Parathyroid adenoma (tissue), 2 donors: ENCODE measurements at regions not wholly inside any gene's neighbourhood (a gene's known extent, or its start where the extent isn't known, plus 50 kb on each side); places are given as distances from the start of the nearest gene placed in this dataset.

Experiments used
- H2AFZ ChIP-seq: fragments of 300-600 bp; sonication (generic); one replicate; pipeline ENCODE4 v1.7.0; 2017; ENCODE audit warnings: antibody characterized with exemption, mild to moderate bottlenecking
- H3K27ac ChIP-seq: fragments of 300-600 bp; sonication (generic); one replicate; pipeline ENCODE4 v1.7.0; 2017
- H3K27me3 ChIP-seq: fragments of 300-600 bp; sonication (generic); one replicate; pipeline ENCODE4 v1.7.0; 2017; ENCODE audit warnings: low read length; ENCODE audit not compliant: control insufficient read depth, insufficient read depth
- H3K36me3 ChIP-seq: fragments of 300-600 bp; sonication (generic); one replicate; pipeline ENCODE4 v1.7.0; 2017; ENCODE audit warnings: low read length; ENCODE audit not compliant: control insufficient read depth, insufficient read depth
- H3K4me1 ChIP-seq: fragments of 300-600 bp; sonication (generic); one replicate; pipeline ENCODE4 v1.7.0; 2017; ENCODE audit warnings: control low read depth
- H3K4me2 ChIP-seq: fragments of 300-600 bp; sonication (generic); one replicate; pipeline ENCODE4 v1.7.0; 2017; ENCODE audit warnings: low read length
- H3K4me3 ChIP-seq: fragments of 300-600 bp; sonication (generic); one replicate; pipeline ENCODE4 v1.7.0; 2017; ENCODE audit warnings: low read depth, low read length
- H3K79me2 ChIP-seq: fragments of 300-600 bp; sonication (generic); one replicate; pipeline ENCODE4 v1.7.0; 2017; ENCODE audit warnings: control low read depth
- H3K9ac ChIP-seq: fragments of 300-600 bp; sonication (generic); one replicate; pipeline ENCODE4 v1.7.0; 2017; ENCODE audit warnings: mild to moderate bottlenecking
- H3K9me3 ChIP-seq: fragments of 300-600 bp; sonication (generic); one replicate; pipeline ENCODE4 v1.7.0; 2017; ENCODE audit warnings: low read length; ENCODE audit not compliant: control insufficient read depth
- TF ChIP-seq, protein P1 (sequence below): fragments of 300-600 bp; sonication (generic); IDR thresholded peaks from one replicate; pipeline ENCODE4 v1.7.0; 2017; ENCODE audit warnings: antibody characterized with exemption, mild to moderate bottlenecking
- donor health status: primary hyperparathyroidism.

DNA sequence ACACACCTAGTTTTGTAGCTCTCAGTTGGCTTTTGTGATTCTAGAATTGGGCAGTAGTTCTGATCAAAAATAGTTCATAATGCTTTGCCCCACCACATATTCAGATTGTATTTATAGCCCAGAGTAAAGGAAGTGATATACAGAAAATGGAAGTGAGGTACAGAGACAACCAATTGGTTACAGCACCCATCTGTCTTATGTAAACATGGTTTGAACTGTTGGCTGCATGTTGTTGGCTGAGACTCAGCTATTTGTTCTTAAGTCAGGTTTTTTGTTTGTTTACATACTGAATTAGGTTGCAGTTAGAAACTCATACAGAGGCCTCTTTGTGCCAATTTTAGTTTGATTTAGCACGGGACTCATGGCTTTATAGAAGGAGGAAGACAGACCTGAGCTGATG lies 158.9 kb upstream of the GPR26 start:
- Histone ChIP-seq H3K4me1 (no peaks in the 10 kb centered on the region), H3K9ac (no peak overlapping the region), H3K36me3 (no peaks in the 10 kb centered on the region), H2AFZ (no peak overlapping the region), H3K27ac (no peak overlapping the region), H3K9me3 (no peaks in the 10 kb centered on the region), H3K4me2 (no peak overlapping the region), H3K79me2 (no peaks in the 10 kb centered on the region), H3K4me3 (no peak overlapping the region), H3K27me3 (no peaks in the 10 kb centered on the region)
- TF ChIP-seq, protein P1, sequence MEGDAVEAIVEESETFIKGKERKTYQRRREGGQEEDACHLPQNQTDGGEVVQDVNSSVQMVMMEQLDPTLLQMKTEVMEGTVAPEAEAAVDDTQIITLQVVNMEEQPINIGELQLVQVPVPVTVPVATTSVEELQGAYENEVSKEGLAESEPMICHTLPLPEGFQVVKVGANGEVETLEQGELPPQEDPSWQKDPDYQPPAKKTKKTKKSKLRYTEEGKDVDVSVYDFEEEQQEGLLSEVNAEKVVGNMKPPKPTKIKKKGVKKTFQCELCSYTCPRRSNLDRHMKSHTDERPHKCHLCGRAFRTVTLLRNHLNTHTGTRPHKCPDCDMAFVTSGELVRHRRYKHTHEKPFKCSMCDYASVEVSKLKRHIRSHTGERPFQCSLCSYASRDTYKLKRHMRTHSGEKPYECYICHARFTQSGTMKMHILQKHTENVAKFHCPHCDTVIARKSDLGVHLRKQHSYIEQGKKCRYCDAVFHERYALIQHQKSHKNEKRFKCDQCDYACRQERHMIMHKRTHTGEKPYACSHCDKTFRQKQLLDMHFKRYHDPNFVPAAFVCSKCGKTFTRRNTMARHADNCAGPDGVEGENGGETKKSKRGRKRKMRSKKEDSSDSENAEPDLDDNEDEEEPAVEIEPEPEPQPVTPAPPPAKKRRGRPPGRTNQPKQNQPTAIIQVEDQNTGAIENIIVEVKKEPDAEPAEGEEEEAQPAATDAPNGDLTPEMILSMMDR, result no peak

DNA sequence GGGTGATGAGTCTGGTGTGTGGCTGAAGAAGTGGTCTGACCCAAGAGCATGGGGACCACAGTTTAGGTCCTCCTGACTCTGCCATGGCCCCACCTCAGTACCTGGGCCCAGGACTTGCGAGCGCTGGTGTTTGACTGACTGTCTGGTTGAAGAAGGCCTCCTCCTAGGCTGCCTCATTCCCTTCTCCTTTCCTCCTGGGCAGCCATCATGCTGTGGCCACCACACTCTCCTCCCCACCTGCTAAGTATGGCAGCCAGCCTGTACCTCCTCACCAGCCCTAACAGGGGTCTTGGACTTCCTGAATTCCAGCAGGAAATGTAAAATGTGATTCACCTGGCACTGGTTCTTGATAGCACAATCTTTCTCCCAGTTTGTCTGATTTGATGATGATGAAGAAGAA lies 156.8 kb upstream of the GPR26 start:
- Histone ChIP-seq H3K4me3 (no peak overlapping the region), H3K27ac (no peak overlapping the region), H3K36me3 (no peaks in the 10 kb centered on the region), H3K4me1 (no peaks in the 10 kb centered on the region), H3K4me2 (no peak overlapping the region), H3K9me3 (no peaks in the 10 kb centered on the region), H3K79me2 (no peaks in the 10 kb centered on the region), H3K9ac (no peak overlapping the region), H2AFZ (no peak overlapping the region), H3K27me3 (no peaks in the 10 kb centered on the region)
- TF ChIP-seq, protein P1, result no peak

DNA sequence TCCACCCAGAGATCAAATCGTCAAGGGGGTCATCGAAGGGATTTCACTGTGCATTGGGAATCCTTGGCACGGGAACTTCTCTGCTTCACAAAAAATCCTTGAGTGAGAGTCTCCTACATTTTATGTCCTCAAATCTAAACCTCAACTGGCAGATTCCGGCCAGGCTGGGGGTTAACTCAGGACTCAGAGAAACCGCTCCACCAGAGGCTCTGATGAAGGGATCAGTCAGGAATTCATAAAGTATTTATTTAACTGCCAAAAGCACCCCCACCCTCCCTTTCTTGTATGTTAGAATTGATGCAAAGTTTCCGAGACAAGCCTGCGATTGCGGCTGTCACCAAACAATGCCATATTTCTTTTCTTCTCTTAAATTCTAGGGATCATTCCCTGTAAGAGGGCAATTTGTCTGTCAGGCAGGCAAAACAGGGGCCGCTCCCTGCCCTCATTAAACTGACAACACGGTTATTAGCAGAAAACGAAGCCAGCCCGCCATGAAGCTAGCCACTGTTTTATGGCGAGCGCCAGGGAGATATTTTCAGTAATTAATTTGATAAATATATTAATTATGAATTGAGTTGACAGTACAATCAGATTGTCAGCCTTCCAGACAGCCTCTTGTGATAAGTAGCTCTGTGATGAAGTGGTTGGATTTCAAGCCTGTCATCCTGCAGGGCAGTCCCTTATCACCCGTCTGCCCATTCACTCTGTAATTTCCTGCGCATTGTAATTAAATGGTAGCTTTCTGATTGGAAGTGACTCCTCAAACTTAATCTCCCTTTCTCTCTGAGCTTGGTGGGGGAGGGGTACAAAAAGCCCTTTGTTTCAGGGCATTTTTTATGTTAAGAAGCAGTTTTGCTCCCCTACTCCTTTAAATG lies 153.0 kb upstream of the GPR26 start:
- TF ChIP-seq, protein P1, result no peak
- no peak overlapping the region for H3K4me2 ChIP-seq

DNA sequence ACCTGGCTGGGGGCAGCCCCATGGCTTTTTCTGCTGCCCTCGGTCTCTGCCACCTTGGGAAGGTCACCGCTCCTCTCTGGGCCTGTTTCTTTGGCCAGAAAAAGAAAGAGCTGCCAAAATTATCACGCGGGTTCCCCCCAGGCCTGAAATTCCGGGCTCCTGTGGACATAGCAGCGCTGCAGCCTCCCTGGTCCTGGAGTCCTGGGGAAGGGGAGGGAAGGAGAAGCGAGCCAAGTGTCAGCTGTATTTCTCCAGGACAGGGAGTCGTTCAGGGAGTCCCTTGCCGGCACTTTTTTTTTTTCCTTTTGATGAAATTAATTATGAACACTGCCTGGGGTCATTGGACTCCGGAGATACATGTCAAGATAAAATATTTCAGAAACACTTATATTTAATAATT lies 152.3 kb upstream of the GPR26 start:
- H3K4me1 ChIP-seq, result no peaks in the 10 kb centered on the region
- H2AFZ ChIP-seq, result no peak overlapping the region
- H3K9ac ChIP-seq, result no peak overlapping the region
- H3K4me3 ChIP-seq, result no peak overlapping the region
- H3K27ac ChIP-seq, result no peak overlapping the region
- no peaks in the 10 kb centered on the region for H3K9me3 ChIP-seq
- TF ChIP-seq, protein P1, result no peak
- H3K4me2 ChIP-seq, result no peak overlapping the region
- no peaks in the 10 kb centered on the region for H3K36me3 ChIP-seq
- no peaks in the 10 kb centered on the region for H3K79me2 ChIP-seq
- no peaks in the 10 kb centered on the region for H3K27me3 ChIP-seq

More for the DNA sequence above, 153.0 kb upstream of the GPR26 start:
- H3K27me3 ChIP-seq, result no peaks in the 10 kb centered on the region
- no peak overlapping the region for H2AFZ ChIP-seq
- no peaks in the 10 kb centered on the region for H3K36me3 ChIP-seq
- no peaks in the 10 kb centered on the region for H3K4me1 ChIP-seq
- H3K27ac ChIP-seq, result no peak overlapping the region
- no peak overlapping the region for H3K9ac ChIP-seq
- no peaks in the 10 kb centered on the region for H3K9me3 ChIP-seq
- no peaks in the 10 kb centered on the region for H3K79me2 ChIP-seq
- no peak overlapping the region for H3K4me3 ChIP-seq

DNA sequence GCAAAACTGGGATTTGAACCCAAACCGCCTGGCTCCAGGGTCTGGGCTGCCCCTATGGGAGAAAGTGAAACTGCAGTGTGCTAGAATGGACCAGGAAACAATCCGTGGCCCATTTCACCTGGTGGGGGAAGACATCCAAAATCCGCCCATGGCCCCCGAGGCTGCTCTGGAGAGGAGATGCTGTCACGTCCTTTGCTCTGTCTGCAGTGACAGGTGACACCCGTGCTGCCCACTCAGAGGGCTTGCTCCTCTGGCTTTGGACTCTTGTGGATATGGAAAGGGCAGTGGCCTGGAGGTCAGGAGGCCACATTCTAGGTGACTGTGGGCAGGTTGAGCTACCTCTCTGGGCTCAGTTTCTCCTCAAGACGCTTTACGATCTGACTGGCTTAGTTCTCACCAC lies 151.2 kb upstream of the GPR26 start:
- TF ChIP-seq, protein P1, result no peak
- no peaks in the 10 kb centered on the region for H3K9me3 ChIP-seq

More for the DNA sequence above, 151.2 kb upstream of the GPR26 start:
- Histone ChIP-seq H2AFZ (no peak overlapping the region), H3K4me1 (no peaks in the 10 kb centered on the region), H3K36me3 (no peaks in the 10 kb centered on the region), H3K27ac (no peak overlapping the region), H3K4me3 (no peak overlapping the region), H3K9ac (no peak overlapping the region), H3K27me3 (no peaks in the 10 kb centered on the region), H3K4me2 (no peak overlapping the region), H3K79me2 (no peaks in the 10 kb centered on the region)
